ENCODE measurements at regions not wholly inside any gene's neighbourhood (a gene's known extent, or its start where the extent isn't known, plus 50 kb on each side); places are given as distances from the start of the nearest gene placed in this dataset.

- DNase-seq (ENCODE audit: low spot score): no peak
Measured at GRCh38 chr7:67843001-67843565, 846.5 kb downstream of the TYW1 start.

- DNase-seq (ENCODE audit: low spot score): no peak
Measured at GRCh38 chr7:67843615-67844014, 847.0 kb downstream of the TYW1 start.

GRCh38 chr7:67847092-67847787 lies 850.6 kb downstream of the TYW1 start:
- DNase-seq (ENCODE audit: low spot score): no peak

DNA sequence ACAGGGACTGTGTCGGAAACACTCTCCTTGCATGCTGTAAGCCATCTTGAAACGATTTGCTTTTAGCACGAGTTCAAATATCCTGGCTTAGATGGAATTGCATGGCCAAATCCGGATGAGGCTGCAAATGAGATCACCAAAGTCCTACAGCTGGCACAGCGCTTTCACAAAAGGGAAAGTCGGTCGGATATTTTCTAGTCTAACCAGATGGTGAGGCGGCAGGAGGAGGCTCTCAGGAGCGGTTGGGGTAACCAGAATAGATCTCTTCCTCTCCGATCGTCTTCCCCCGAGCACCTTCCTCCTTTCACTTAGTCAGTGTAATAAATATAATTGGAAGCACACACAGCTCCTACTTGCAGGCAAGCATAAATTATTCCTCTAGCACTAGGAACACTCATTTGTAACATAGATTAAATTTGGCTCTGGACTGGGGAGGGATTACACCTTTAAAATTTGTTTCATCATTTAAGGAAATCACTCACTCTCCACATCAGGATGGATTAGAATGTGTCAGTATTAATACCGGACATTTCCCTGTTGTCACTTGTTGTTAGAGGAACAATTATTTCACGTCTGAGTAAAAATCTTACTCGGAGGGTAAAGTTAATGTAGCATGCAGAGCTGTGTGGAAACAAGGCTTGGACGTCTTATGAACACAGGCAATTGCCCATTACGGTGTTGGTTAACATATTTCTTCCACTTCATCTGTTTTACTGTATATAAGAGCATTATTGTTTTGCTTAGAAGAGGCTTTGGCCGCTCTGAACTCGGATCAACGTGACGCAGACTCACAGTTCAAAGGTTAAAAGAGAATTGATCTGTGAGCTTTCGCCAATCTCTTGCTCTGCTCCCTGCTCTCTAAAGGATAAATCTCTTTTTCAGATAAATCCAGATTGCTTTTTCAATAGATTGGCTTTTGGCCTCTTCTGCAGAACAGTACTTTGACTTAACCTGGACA lies 857.9 kb downstream of the TYW1 start:
- no peak for DNase-seq (ENCODE audit: low spot score)

DNA sequence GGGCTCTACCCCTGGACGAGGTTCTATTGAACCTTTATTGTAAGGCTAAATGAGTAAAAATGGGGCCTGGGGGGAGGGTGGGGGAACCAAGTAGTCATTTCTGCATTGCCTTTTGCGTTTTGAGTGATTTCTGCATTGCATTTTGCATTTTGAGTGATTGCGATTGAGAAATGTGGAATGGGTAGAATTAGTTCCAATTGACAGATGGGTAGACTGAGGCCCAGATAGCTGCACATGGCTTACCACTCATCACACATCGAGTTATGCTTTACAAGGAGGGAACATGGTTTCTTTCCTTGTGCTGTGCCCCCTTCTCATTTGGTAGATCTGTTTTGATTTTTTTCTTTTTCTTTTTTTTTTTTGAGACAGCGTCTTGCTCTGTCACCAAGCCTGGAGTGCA lies 858.7 kb downstream of the TYW1 start:
- no peak for DNase-seq (ENCODE audit: low spot score)

- DNase-seq (ENCODE audit: low spot score): no peak
Measured at GRCh38 chr7:67856046-67856445, 859.4 kb downstream of the TYW1 start.

DNA sequence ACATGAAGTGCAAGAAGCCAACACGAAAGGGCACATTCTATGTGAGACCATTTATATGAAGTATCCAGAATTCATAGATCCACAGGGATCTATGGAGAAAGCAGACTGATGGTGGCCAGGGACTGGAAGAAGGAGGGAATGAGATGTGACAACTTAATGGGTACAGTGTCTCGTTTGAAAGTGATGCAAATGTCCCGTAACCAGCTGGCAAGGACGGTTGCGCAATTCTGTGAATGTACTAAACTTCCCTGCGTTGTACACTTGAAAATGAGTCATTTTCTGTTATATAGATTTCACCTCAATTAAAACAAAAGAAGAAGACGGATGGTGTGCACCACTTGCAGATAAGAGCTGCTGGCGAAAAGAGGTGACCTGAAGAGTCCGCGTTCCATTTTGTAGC lies 861.1 kb downstream of the TYW1 start:
- DNase-seq (ENCODE audit: low spot score): no peak

GRCh38 chr7:67858931-67859330 lies 862.3 kb downstream of the TYW1 start:
- no peak for DNase-seq (ENCODE audit: low spot score)

GRCh38 chr7:67863911-67864310 lies 867.3 kb downstream of the TYW1 start:
- DNase-seq (ENCODE audit: low spot score): no peak

DNA sequence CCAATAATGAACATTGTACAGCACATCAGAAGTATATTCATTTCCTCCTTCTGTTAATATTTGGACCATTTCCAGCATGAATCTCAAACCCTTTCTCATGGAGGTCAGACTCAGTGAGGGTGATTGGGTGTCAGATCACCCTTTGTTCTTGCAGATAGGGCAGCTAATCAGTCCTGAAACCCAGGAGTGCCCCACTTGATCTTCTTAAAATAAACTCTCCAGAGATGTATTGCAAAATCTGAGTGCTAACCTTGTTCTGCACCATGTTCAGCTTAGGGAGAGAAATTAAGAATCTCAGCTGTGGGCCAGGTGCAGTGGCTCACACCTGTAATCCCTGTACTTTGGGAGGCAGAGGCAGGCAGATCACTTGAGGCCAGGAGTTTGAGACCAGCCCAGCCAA lies 869.4 kb downstream of the TYW1 start:
- no peak for DNase-seq (ENCODE audit: low spot score)

DNA sequence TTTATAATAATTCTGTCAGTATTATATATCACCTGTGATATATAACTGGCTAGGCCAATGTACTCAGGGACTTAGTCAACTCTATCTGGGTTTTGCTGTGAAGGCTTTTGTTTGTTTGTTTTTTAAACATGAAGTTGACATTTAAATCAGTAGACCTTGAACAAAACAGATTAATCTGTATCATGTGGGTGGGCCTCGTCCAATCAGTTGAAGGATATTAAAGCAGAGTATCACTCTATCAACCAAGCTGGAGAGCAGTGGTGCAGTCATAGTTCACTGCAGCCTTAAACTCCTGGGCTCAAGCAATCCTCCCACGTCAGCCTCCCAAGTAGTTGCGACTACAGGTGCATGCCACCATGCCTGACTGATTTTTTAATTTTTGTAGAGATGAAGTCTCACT lies 870.2 kb downstream of the TYW1 start:
- no peak for DNase-seq (ENCODE audit: low spot score)

- DNase-seq (ENCODE audit: low spot score): no peak
Measured at GRCh38 chr7:67870396-67870795, 873.8 kb downstream of the TYW1 start.

DNA sequence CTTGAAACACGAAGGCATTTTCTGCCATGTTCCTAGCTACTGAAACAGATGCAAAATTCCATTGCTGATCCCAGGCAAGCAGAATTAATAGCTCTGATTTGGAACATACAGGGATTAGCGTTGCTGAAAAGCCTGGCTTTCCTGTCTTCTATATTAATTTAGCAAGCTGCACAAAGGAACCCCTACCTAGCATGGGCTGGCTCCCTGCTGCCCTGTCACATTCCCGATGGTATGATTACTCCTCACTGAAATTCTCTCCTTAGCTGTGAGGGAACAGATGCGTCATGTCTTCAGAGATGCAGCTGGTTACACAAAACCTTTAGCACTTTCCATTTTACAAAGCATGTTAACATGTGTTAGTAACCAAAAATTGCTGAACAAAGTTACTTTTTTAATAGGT lies 878.9 kb downstream of the TYW1 start:
- no peak for DNase-seq (ENCODE audit: low spot score)

- DNase-seq (ENCODE audit: low spot score): no peak
Measured at GRCh38 chr7:67878808-67879207, 882.2 kb downstream of the TYW1 start.

GRCh38 chr7:67882843-67883242 lies 886.2 kb downstream of the TYW1 start:
- DNase-seq (ENCODE audit: low spot score): no peak

- no peak for DNase-seq (ENCODE audit: low spot score)
Measured at GRCh38 chr7:67890316-67890715, 893.7 kb downstream of the TYW1 start.

- DNase-seq (ENCODE audit: low spot score): no peak
Measured at GRCh38 chr7:67894746-67895145, 898.1 kb downstream of the TYW1 start.

GRCh38 chr7:67896721-67897120 lies 900.1 kb downstream of the TYW1 start:
- no peak for DNase-seq (ENCODE audit: low spot score)

DNA sequence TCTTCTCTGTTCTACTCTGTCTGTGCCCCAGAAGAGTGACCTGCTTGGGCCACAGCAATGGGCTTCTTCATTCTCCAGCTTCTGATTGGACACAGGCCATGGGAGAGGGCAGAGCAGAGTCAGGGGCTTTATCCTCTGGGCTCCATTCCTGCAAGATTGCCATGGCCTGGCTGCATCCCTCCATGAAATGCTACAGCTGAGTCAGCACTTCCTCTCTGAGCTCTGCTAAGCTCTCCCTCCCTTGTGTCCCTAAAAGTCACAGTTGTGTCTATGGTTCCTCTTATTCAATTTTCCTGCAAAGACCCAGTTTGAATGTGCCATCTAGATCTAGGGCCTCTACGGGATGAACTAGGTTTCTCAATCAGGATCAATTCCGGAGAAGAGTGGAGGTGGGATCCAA lies 903.8 kb downstream of the TYW1 start:
- no peak for DNase-seq (ENCODE audit: low spot score)

GRCh38 chr7:67901808-67902480 lies 905.3 kb downstream of the TYW1 start:
- no peak for DNase-seq (ENCODE audit: low spot score)

DNA sequence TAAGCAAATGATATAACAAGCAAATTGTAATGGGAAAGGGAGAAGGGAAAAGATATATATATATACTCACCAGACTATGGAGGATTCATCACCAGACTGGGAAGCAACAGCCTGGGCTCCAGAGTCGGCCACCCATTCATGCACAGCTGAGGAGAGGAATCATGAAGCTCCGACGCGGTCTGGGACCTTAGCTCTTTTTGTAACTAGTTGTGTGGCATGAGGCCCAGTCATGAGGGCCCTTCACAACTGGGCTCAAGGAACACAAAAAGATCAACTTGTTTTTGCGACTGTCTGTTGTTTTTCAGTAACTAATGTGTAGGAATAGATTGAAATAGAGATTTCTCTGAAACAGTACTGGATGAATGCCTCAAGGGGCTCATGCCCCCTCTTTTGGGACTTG lies 911.2 kb downstream of the TYW1 start:
- no peak for DNase-seq (ENCODE audit: low spot score)

GRCh38 chr7:67912437-67912836 lies 915.8 kb downstream of the TYW1 start:
- no peak for DNase-seq (ENCODE audit: low spot score)

- DNase-seq (ENCODE audit: low spot score): no peak
Measured at GRCh38 chr7:67913604-67914003, 917.0 kb downstream of the TYW1 start.

Measured in AG08396 (cell line).